Choroid plexus epithelial cell (primary cell): ENCODE measurements at regions not wholly inside any gene's neighbourhood (a gene's known extent, or its start where the extent isn't known, plus 50 kb on each side); places are given as distances from the start of the nearest gene placed in this dataset.
"Not testable (repeated sequence)": the region's sequence is repeated elsewhere in the genome, so short reads cannot be mapped to it uniquely, and the experiment has no call there.

ENCODE experiments used
- DNase-seq: peaks from one replicate; pipeline ENCODE4 v3.0.0-alpha.2; 2010; ENCODE audit warnings: low read depth
- H3K4me3 ChIP-seq: 2 replicates; pipeline ENCODE4 v1.5.1; 2011; ENCODE audit warnings: low read depth, mild to moderate bottlenecking, control low read depth, low read length, moderate library complexity
- CTCF ChIP-seq: conservative IDR thresholded peaks from 2 replicates; pipeline ENCODE4 v1.5.1; 2011; ENCODE audit warnings: low read depth, mild to moderate bottlenecking, control low read depth, inconsistent platforms, low read length, moderate library complexity

GRCh38 chr7:91397612-91398011 lies 133.4 kb downstream of the FZD1 start:
- TF ChIP-seq CTCF = no peak
- H3K4me3 ChIP-seq = no peak overlapping the region
- DNase-seq = no peak

GRCh38 chr7:91398341-91398740 lies 134.1 kb downstream of the FZD1 start:
- no peak for DNase-seq
- no peak for TF ChIP-seq CTCF
- no peak overlapping the region for H3K4me3 ChIP-seq

- DNase-seq = no peak
- H3K4me3 ChIP-seq = no peak overlapping the region
- no peak for TF ChIP-seq CTCF
Measured at GRCh38 chr7:91405092-91405788, 141.0 kb downstream of the FZD1 start.

- not testable (repeated sequence) for H3K4me3 ChIP-seq, DNase-seq
Measured at GRCh38 chr7:91405873-91406272, 141.6 kb downstream of the FZD1 start.

GRCh38 chr7:91407942-91408341 lies 143.7 kb downstream of the FZD1 start:
- DNase-seq = no peak
- no peak for TF ChIP-seq CTCF
- no peak overlapping the region for H3K4me3 ChIP-seq

- peak; percentile 17 for DNase-seq
- TF ChIP-seq CTCF = no peak
- no peak overlapping the region for H3K4me3 ChIP-seq
Measured at GRCh38 chr7:91408388-91409154, 144.3 kb downstream of the FZD1 start.

- peak; percentile 18 for DNase-seq
- no peak overlapping the region for H3K4me3 ChIP-seq
- no peak for TF ChIP-seq CTCF
Measured at GRCh38 chr7:91411060-91411459, 146.8 kb downstream of the FZD1 start.
